ENCODE measurements at regions not wholly inside any gene's neighbourhood (a gene's known extent, or its start where the extent isn't known, plus 50 kb on each side); places are given as distances from the start of the nearest gene placed in this dataset.

- no TSS peak for BruUV-seq (replicated peaks)
- no peak overlapping the region for H3K23ac ChIP-seq (ENCODE audit: low read depth, low read length)
- no peak overlapping the region for H3K4ac ChIP-seq (ENCODE audit: low read depth, low read length)
- H2BK120ac ChIP-seq (ENCODE audit: low read depth, low read length), result no peak overlapping the region
- no peak overlapping the region for H2AFZ ChIP-seq (replicated peaks; ENCODE audit: low read length, poor library complexity)
- no peak overlapping the region for H3K18ac ChIP-seq (ENCODE audit: low read depth, low read length)
- H3K9ac ChIP-seq (ENCODE audit: low read depth, low read length), result no peak overlapping the region
- in situ Hi-C loops (cut with MboI; ENCODE audit: low sequenced_read_pairs), result no loop called here
- H2BK5ac ChIP-seq (ENCODE audit: low read depth, low read length, poor library complexity, severe bottlenecking), result no peak overlapping the region
- no peak overlapping the region for H2BK15ac ChIP-seq (ENCODE audit: low read depth, low read length)
- intact Hi-C loops (cut with micrococcal nuclease), result no loop called here
- peaks cover 4% of the 10 kb centered on the region; the same call in 1 of the 2 replicates for H3K9me1 ChIP-seq (ENCODE audit: insufficient read depth, low read length)
- no peak for TF ChIP-seq SMC3 (IDR thresholded peaks at IDR 0.05; ENCODE audit: low read depth, low read length)
- TF ChIP-seq POLR2A (IDR thresholded peaks at IDR 0.05; ENCODE audit: low read depth, low read length), result no peak
- no peak for TF ChIP-seq MAFK (IDR thresholded peaks at IDR 0.05; ENCODE audit: low read depth, low read length)
- TF ChIP-seq RAD21 (IDR thresholded peaks at IDR 0.05; ENCODE audit: low read length), result no peak
- TF ChIP-seq, protein P1, sequence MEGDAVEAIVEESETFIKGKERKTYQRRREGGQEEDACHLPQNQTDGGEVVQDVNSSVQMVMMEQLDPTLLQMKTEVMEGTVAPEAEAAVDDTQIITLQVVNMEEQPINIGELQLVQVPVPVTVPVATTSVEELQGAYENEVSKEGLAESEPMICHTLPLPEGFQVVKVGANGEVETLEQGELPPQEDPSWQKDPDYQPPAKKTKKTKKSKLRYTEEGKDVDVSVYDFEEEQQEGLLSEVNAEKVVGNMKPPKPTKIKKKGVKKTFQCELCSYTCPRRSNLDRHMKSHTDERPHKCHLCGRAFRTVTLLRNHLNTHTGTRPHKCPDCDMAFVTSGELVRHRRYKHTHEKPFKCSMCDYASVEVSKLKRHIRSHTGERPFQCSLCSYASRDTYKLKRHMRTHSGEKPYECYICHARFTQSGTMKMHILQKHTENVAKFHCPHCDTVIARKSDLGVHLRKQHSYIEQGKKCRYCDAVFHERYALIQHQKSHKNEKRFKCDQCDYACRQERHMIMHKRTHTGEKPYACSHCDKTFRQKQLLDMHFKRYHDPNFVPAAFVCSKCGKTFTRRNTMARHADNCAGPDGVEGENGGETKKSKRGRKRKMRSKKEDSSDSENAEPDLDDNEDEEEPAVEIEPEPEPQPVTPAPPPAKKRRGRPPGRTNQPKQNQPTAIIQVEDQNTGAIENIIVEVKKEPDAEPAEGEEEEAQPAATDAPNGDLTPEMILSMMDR (conservative IDR thresholded peaks at IDR 0.05; ENCODE audit: low read depth, low read length), result no peak
- TF ChIP-seq MAZ (IDR thresholded peaks at IDR 0.05; ENCODE audit: borderline replicate concordance, low read depth, low read length), result no peak
- no peak for TF ChIP-seq MXI1 (IDR thresholded peaks at IDR 0.05; ENCODE audit: borderline replicate concordance, low read depth, low read length)
- no peak for TF ChIP-seq RFX5 (IDR thresholded peaks at IDR 0.05; ENCODE audit: low read depth, low read length)
- TF ChIP-seq BHLHE40 (IDR thresholded peaks at IDR 0.05; ENCODE audit: low read depth, low read length), result no peak
- no peak for TF ChIP-seq NFE2L2 (IDR thresholded peaks at IDR 0.05; ENCODE audit: low read depth, low read length)
- no peak for TF ChIP-seq CHD1 (IDR thresholded peaks at IDR 0.05; ENCODE audit: low read depth, low read length)
- no peak for TF ChIP-seq FOS (IDR thresholded peaks at IDR 0.05; ENCODE audit: low read depth, low read length)
- TF ChIP-seq, protein P2, sequence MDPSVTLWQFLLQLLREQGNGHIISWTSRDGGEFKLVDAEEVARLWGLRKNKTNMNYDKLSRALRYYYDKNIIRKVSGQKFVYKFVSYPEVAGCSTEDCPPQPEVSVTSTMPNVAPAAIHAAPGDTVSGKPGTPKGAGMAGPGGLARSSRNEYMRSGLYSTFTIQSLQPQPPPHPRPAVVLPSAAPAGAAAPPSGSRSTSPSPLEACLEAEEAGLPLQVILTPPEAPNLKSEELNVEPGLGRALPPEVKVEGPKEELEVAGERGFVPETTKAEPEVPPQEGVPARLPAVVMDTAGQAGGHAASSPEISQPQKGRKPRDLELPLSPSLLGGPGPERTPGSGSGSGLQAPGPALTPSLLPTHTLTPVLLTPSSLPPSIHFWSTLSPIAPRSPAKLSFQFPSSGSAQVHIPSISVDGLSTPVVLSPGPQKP (IDR thresholded peaks at IDR 0.05; ENCODE audit: borderline replicate concordance, low read depth, low read length), result no peak
- TF ChIP-seq RCOR1 (IDR thresholded peaks at IDR 0.05; ENCODE audit: insufficient replicate concordance, low read length), result no peak
- TF ChIP-seq CEBPB (IDR thresholded peaks at IDR 0.05; ENCODE audit: low read depth, low read length), result no peak
- no peak overlapping the region for H4K5ac ChIP-seq (ENCODE audit: low read depth, low read length)
- no peaks in the 10 kb centered on the region for H3K27me3 ChIP-seq (ENCODE audit: control insufficient read depth, insufficient read depth, low read length)
- H3K9me3 ChIP-seq (ENCODE audit: control insufficient read depth, insufficient read depth, low read length), result no peaks in the 10 kb centered on the region
- H2BK20ac ChIP-seq (ENCODE audit: low read depth, low read length), result no peak overlapping the region
- H3K56ac ChIP-seq (ENCODE audit: extremely low read depth, insufficient read depth, low read length), result no peak overlapping the region
- H3K79me1 ChIP-seq (ENCODE audit: low read depth in 1 of 2, low read length in 2 of 2), result no peaks in the 10 kb centered on the region
- H4K8ac ChIP-seq (ENCODE audit: low read depth in 2 of 2, low read length in 2 of 2), result no peak overlapping the region
- no peaks in the 10 kb centered on the region for H3K36me3 ChIP-seq (ENCODE audit: control insufficient read depth, insufficient read depth, low read length)
- H2AK5ac ChIP-seq (ENCODE audit: low read depth, low read length), result no peak overlapping the region
- H4K20me1 ChIP-seq (ENCODE audit: insufficient read depth, low read length), result no peaks in the 10 kb centered on the region
- no peak for DNase-seq
- H4K91ac ChIP-seq (ENCODE audit: insufficient read depth, low read depth, low read length), result no peak overlapping the region
- H3K4me3 ChIP-seq (ENCODE audit: insufficient read depth, low read depth, low read length), result no peak overlapping the region
- 100% methylated on average over 1 of the region's 2 CpGs; no CpG with 5 or more reads in 1 of the 2 experiments for WGBS, 2 experiments (ENCODE audit: extremely low coverage in 2 of 2, insufficient read length in 1 of 2)
- H3K14ac ChIP-seq (replicated peaks; ENCODE audit: low read depth, low read length), result no peak overlapping the region
- ChIA-PET CTCF (interaction anchor here (0.7 to 1.2 kb wide), 2 partner anchors 10 to 49 kb away, joined by 3 read pairs; no protein-coding TSS in a partner anchor), POLR2A (ENCODE audit: unreplicated experiment) (no interaction called here)
- H2AK9ac ChIP-seq (replicated peaks; ENCODE audit: low read depth, low read length, poor library complexity), result no peak overlapping the region
- no peak overlapping the region for H3K4me2 ChIP-seq (ENCODE audit: low read depth, low read length)
- dilution Hi-C loops (cut with HindIII; ENCODE audit: low sequenced_read_pairs, unreplicated experiment), result no loop called here
- no peak overlapping the region for H3K27ac ChIP-seq (ENCODE audit: insufficient read depth, low read length)
- no peak for ATAC-seq (ENCODE audit: low read depth)
- H3K4me1 ChIP-seq (ENCODE audit: control insufficient read depth, insufficient read depth, low read length), result no peaks in the 10 kb centered on the region
Observed at GRCh38 chr2:18824325-18824790, 235.0 kb upstream of the NT5C1B start.

Measured in IMR-90 (cell line).